Tongue (tissue), 1 donor: ENCODE measurements at regions not wholly inside any gene's neighbourhood (a gene's known extent, or its start where the extent isn't known, plus 50 kb on each side); places are given as distances from the start of the nearest gene placed in this dataset.
"Not testable (repeated sequence)": the region's sequence is repeated elsewhere in the genome, so short reads cannot be mapped to it uniquely, and the experiment has no call there.

Experiments used
- DNase-seq: peaks from one replicate; pipeline ENCODE4 v3.0.0-alpha.2; 2015

GRCh38 chr18:39241534-39241933 lies 1675.9 kb upstream of the CELF4 start:
- DNase-seq = no peak

- DNase-seq = no peak
Measured at GRCh38 chr18:39238981-39239660, 1673.5 kb upstream of the CELF4 start.

- DNase-seq = no peak
Measured at GRCh38 chr18:39235118-39235719, 1669.6 kb upstream of the CELF4 start.

GRCh38 chr18:39232937-39233336 lies 1667.3 kb upstream of the CELF4 start:
- no peak for DNase-seq

GRCh38 chr18:39232490-39232889 lies 1666.9 kb upstream of the CELF4 start:
- DNase-seq = no peak

GRCh38 chr18:39230086-39230803 lies 1664.6 kb upstream of the CELF4 start:
- DNase-seq = no peak

- not testable (repeated sequence) for DNase-seq
Measured at GRCh38 chr18:39227769-39228168, 1662.2 kb upstream of the CELF4 start.

- DNase-seq = no peak
Measured at GRCh38 chr18:39225373-39225772, 1659.8 kb upstream of the CELF4 start.

GRCh38 chr18:39223283-39223682 lies 1657.7 kb upstream of the CELF4 start:
- DNase-seq = no peak

GRCh38 chr18:39215920-39216319 lies 1650.3 kb upstream of the CELF4 start:
- no peak for DNase-seq

- DNase-seq = no peak
Measured at GRCh38 chr18:39211461-39211860, 1645.9 kb upstream of the CELF4 start.

GRCh38 chr18:39209173-39209572 lies 1643.6 kb upstream of the CELF4 start:
- DNase-seq = no peak

- no peak for DNase-seq
Measured at GRCh38 chr18:39208729-39209128, 1643.1 kb upstream of the CELF4 start.

- DNase-seq = no peak
Measured at GRCh38 chr18:39208190-39208589, 1642.6 kb upstream of the CELF4 start.

GRCh38 chr18:39206398-39207103 lies 1641.0 kb upstream of the CELF4 start:
- DNase-seq = not testable (repeated sequence)

- no peak for DNase-seq
Measured at GRCh38 chr18:39205565-39206195, 1640.1 kb upstream of the CELF4 start.

GRCh38 chr18:39200153-39200552 lies 1634.6 kb upstream of the CELF4 start:
- no peak for DNase-seq

- no peak for DNase-seq
Measured at GRCh38 chr18:39199231-39199855, 1633.7 kb upstream of the CELF4 start.

- DNase-seq = no peak
Measured at GRCh38 chr18:39198376-39198775, 1632.8 kb upstream of the CELF4 start.

- peak; percentile 9 for DNase-seq
Measured at GRCh38 chr18:39191931-39192330, 1626.3 kb upstream of the CELF4 start.

GRCh38 chr18:39191058-39191457 lies 1625.5 kb upstream of the CELF4 start:
- DNase-seq = no peak

- DNase-seq = no peak
Measured at GRCh38 chr18:39190508-39190907, 1624.9 kb upstream of the CELF4 start.
